Esophagus muscularis mucosa (tissue), 4 donors: ENCODE measurements at regions not wholly inside any gene's neighbourhood (a gene's known extent, or its start where the extent isn't known, plus 50 kb on each side); places are given as distances from the start of the nearest gene placed in this dataset.
A peak's percentile ranks its signal among the peaks of the same experiment; 100 is the strongest.

Experiments
- DNase-seq: peaks from one replicate; pipeline ENCODE4 v3.0.0-alpha.2; 2017; ENCODE audit errors: extremely low spot score
- H3K27ac ChIP-seq, 4 donors: fragments of 200-600 bp; sonication (generic); replicated peaks in 1 of 4; 1 replicate in 3 of 4; 2 replicates in 1 of 4; pipeline ENCODE4 v1.5.1; 2016 to 2019; ENCODE audit warnings: mild to moderate bottlenecking in 1 of 4
- H3K27me3 ChIP-seq, 4 donors: fragments of 200-600 bp; sonication (generic); one replicate each; pipeline versions ENCODE4 v1.5.1 to v1.6.0; 2016 to 2019
- H3K36me3 ChIP-seq, 4 donors: fragments of 200-600 bp; sonication (generic); one replicate each; pipeline ENCODE4 v1.5.1; 2016 to 2019
- H3K4me1 ChIP-seq, 4 donors: fragments of 200-600 bp; sonication (generic); one replicate each; pipeline ENCODE4 v1.5.1; 2016 to 2019
- H3K4me3 ChIP-seq, 4 donors: fragments of 200-600 bp; sonication (generic); 1 replicate in 2 of 4; 2 replicates in 2 of 4; pipeline ENCODE4 v1.5.1; 2016 to 2019; ENCODE audit warnings: mild to moderate bottlenecking in 4 of 4, moderate library complexity in 1 of 4
- H3K9me3 ChIP-seq, 4 donors: fragments of 200-600 bp; sonication (generic); 1 replicate in 3 of 4; 2 replicates in 1 of 4; pipeline ENCODE4 v1.5.1; 2016 to 2019
- CTCF ChIP-seq, 3 experiments: fragments of 200-600 bp in 2 of 3; fragments of 450-650 bp in 1 of 3; sonication (generic) in 2 of 3; IDR thresholded peaks; one replicate each; pipeline ENCODE4 v1.5.1; 2017 to 2019; ENCODE audit warnings: antibody characterized with exemption in 3 of 3, mild to moderate bottlenecking in 2 of 3, moderate library complexity in 1 of 3
- EP300 ChIP-seq: sonication (generic); formaldehyde crosslinking; IDR thresholded peaks from one replicate; pipeline ENCODE4 v1.6.1; 2017; ENCODE audit warnings: antibody characterized with exemption
- POLR2A ChIP-seq: fragments of 450-650 bp; IDR thresholded peaks from one replicate; pipeline ENCODE4 v1.6.1; 2017; ENCODE audit warnings: antibody characterized with exemption, moderate library complexity, mild to moderate bottlenecking, low read depth
- POLR2AphosphoS5 ChIP-seq, 2 donors: sonication (generic); formaldehyde crosslinking; IDR thresholded peaks; one replicate each; pipeline ENCODE4 v1.6.1; 2017; ENCODE audit warnings: antibody characterized with exemption in 2 of 2
- WGBS: methylation state at CpG from one replicate; pipeline ENCODE4 v1.1.5; 2018; 5-methylcytosine and 5-hydroxymethylcytosine counted together
- intact Hi-C: fragments of 100-400 bp; cut with DNase I; formaldehyde crosslinking; loops from one replicate; pipeline ENCODE4 v1.15.1; 2023

- H3K27me3 ChIP-seq: no peaks in the 10 kb centered on the region
- TF ChIP-seq CTCF (IDR thresholded peaks at IDR 0.05) (no peak), POLR2A (no peak), POLR2AphosphoS5 (IDR thresholded peaks at IDR 0.05) (no peak), EP300 (no peak)
- no peak for DNase-seq
- no peaks in the 10 kb centered on the region for H3K9me3 ChIP-seq
- H3K4me1 ChIP-seq: peaks cover 0 to 27% (median 5%) of the 10 kb centered on the region in 4 donors
- 65% methylated on average over 7 of the region's 7 CpGs for WGBS
- intact Hi-C loops: no loop called here
- H3K27ac ChIP-seq: peak overlapping the region; percentile 33 to 71 (median 62)
- H3K4me3 ChIP-seq: no peak overlapping the region
- no peaks in the 10 kb centered on the region for H3K36me3 ChIP-seq
These were observed 172.7 kb downstream of the SCP2D1 start for GRCh38 chr20:18986146-18986830.

GRCh38 chr20:18986895-18987580 lies 173.5 kb downstream of the SCP2D1 start:
- H3K4me1 ChIP-seq: peaks cover 0 to 27% (median 5%) of the 10 kb centered on the region in 4 donors
- WGBS: 91% methylated on average over 9 of the region's 9 CpGs
- TF ChIP-seq EP300: no peak
- no peak for TF ChIP-seq POLR2A
- TF ChIP-seq CTCF (IDR thresholded peaks at IDR 0.05): no peak
- no peak for TF ChIP-seq POLR2AphosphoS5 (IDR thresholded peaks at IDR 0.05)
- DNase-seq: no peak
- H3K9me3 ChIP-seq: no peaks in the 10 kb centered on the region
- H3K27me3 ChIP-seq: no peaks in the 10 kb centered on the region
- intact Hi-C loops: no loop called here
- peak overlapping the region; percentile 33 to 71 (median 62) for H3K27ac ChIP-seq
- H3K4me3 ChIP-seq: no peak overlapping the region
- no peaks in the 10 kb centered on the region for H3K36me3 ChIP-seq

GRCh38 chr20:18987781-18988360 lies 174.3 kb downstream of the SCP2D1 start:
- Histone ChIP-seq H3K4me3 (no peak overlapping the region), H3K27me3 (no peaks in the 10 kb centered on the region), H3K27ac (no peak overlapping the region), H3K9me3 (no peaks in the 10 kb centered on the region), H3K4me1 (peaks cover 0 to 27% (median 5%) of the 10 kb centered on the region in 4 donors), H3K36me3 (no peaks in the 10 kb centered on the region)
- WGBS: 92% methylated on average over 5 of the region's 5 CpGs
- TF ChIP-seq CTCF (IDR thresholded peaks at IDR 0.05): no peak
- no peak for TF ChIP-seq POLR2A
- no peak for TF ChIP-seq POLR2AphosphoS5 (IDR thresholded peaks at IDR 0.05)
- TF ChIP-seq EP300: no peak
- DNase-seq: no peak
- intact Hi-C loops: no loop called here

- Histone ChIP-seq H3K27ac (peak overlapping the region in 2 of 4 donors; percentile 20 to 38), H3K4me3 (no peak overlapping the region), H3K4me1 (peaks cover 0 to 27% (median 5%) of the 10 kb centered on the region in 4 donors), H3K27me3 (no peaks in the 10 kb centered on the region), H3K9me3 (no peaks in the 10 kb centered on the region), H3K36me3 (no peaks in the 10 kb centered on the region)
- intact Hi-C loops: no loop called here
- TF ChIP-seq EP300: no peak
- no peak for TF ChIP-seq POLR2AphosphoS5 (IDR thresholded peaks at IDR 0.05)
- no peak for TF ChIP-seq POLR2A
- no peak for TF ChIP-seq CTCF (IDR thresholded peaks at IDR 0.05)
- 72% methylated on average over 2 of the region's 3 CpGs for WGBS
- no peak for DNase-seq
These were observed 175.1 kb downstream of the SCP2D1 start for GRCh38 chr20:18988701-18989100.
